Liver (tissue), 8 donors: ENCODE measurements at regions not wholly inside any gene's neighbourhood (a gene's known extent, or its start where the extent isn't known, plus 50 kb on each side); places are given as distances from the start of the nearest gene placed in this dataset.

Source experiments
- DNase-seq: peaks from one replicate; pipeline ENCODE4 v3.0.0-alpha.2; 2017; ENCODE audit warnings: low spot score
- H3K27ac ChIP-seq, 2 donors: one replicate each; pipeline ENCODE4 v1.7.0; 2013; ENCODE audit warnings: inconsistent platforms in 2 of 2, low read length in 2 of 2, control low read depth in 1 of 2, low read depth in 1 of 2, mild to moderate bottlenecking in 1 of 2
- H3K27me3 ChIP-seq, 4 donors: one replicate each; pipeline versions ENCODE4 v1.6.1 to v1.7.0; 2013; ENCODE audit warnings: low read length in 3 of 4, inconsistent platforms in 1 of 4, mild to moderate bottlenecking in 1 of 4, moderate library complexity in 1 of 4; ENCODE audit not compliant: control insufficient read depth in 4 of 4, insufficient read depth in 4 of 4
- H3K36me3 ChIP-seq, 4 donors: one replicate each; pipeline versions ENCODE4 v1.6.1 to v1.7.0; 2013; ENCODE audit warnings: low read length in 3 of 4, mild to moderate bottlenecking in 3 of 4, low read depth in 1 of 4, moderate library complexity in 1 of 4; ENCODE audit not compliant: control insufficient read depth in 4 of 4, insufficient read depth in 3 of 4
- H3K4me1 ChIP-seq, 4 donors: one replicate each; pipeline versions ENCODE4 v1.6.1 to v1.7.0; 2013; ENCODE audit warnings: low read length in 3 of 4, mild to moderate bottlenecking in 3 of 4, moderate library complexity in 1 of 4; ENCODE audit not compliant: control insufficient read depth in 4 of 4, insufficient read depth in 4 of 4
- H3K4me3 ChIP-seq, 3 donors: one replicate each; pipeline versions ENCODE4 v1.6.1 to v1.7.0; 2013; ENCODE audit warnings: low read length in 3 of 3, control low read depth in 1 of 3, low read depth in 1 of 3, mild to moderate bottlenecking in 1 of 3
- H3K9ac ChIP-seq, 2 donors: one replicate each; pipeline ENCODE4 v1.7.0; 2013; ENCODE audit warnings: low read length in 2 of 2, mild to moderate bottlenecking in 2 of 2, moderate library complexity in 2 of 2, control low read depth in 1 of 2, low read depth in 1 of 2
- H3K9me3 ChIP-seq, 4 donors: one replicate each; pipeline versions ENCODE4 v1.6.1 to v1.7.0; 2013; ENCODE audit warnings: low read length in 3 of 4; ENCODE audit not compliant: control insufficient read depth in 4 of 4
- ATF3 ChIP-seq: IDR thresholded peaks from 2 replicates; pipeline ENCODE4 v1.6.1; 2016; ENCODE audit warnings: antibody characterized with exemption
- CTCF ChIP-seq: fragments of 150-350 bp; IDR thresholded peaks from 2 replicates; pipeline ENCODE4 v1.5.1; 2017; ENCODE audit warnings: improper control_type of control experiment, low read depth, low read length; ENCODE audit not compliant: missing input control
- EGR1 ChIP-seq, 2 donors: IDR thresholded peaks; 2 replicates each; pipeline ENCODE4 v1.6.1; 2016 to 2018; ENCODE audit warnings: antibody characterized with exemption in 2 of 2, low read depth in 2 of 2
- FOXA1 ChIP-seq: IDR thresholded peaks from 2 replicates; pipeline ENCODE4 v1.6.1; 2016; ENCODE audit warnings: antibody characterized with exemption
- FOXA2 ChIP-seq: IDR thresholded peaks from 2 replicates; pipeline ENCODE4 v1.6.1; 2016; ENCODE audit warnings: antibody characterized with exemption
- HNF4G ChIP-seq: IDR thresholded peaks from 2 replicates; pipeline ENCODE4 v1.6.1; 2016; ENCODE audit warnings: antibody characterized with exemption
- JUND ChIP-seq, 2 donors: IDR thresholded peaks; 2 replicates each; pipeline ENCODE4 v1.6.1; 2016; ENCODE audit warnings: antibody characterized with exemption in 2 of 2
- MAX ChIP-seq: IDR thresholded peaks from 2 replicates; pipeline ENCODE4 v1.6.1; 2016; ENCODE audit warnings: antibody characterized with exemption
- NR2F2 ChIP-seq: IDR thresholded peaks from 2 replicates; pipeline ENCODE4 v1.6.1; 2016; ENCODE audit warnings: antibody characterized with exemption
- RAD21 ChIP-seq, 2 donors: IDR thresholded peaks; 2 replicates each; pipeline ENCODE4 v1.6.1; 2016; ENCODE audit warnings: antibody characterized with exemption in 2 of 2, mild to moderate bottlenecking in 2 of 2
- REST ChIP-seq: IDR thresholded peaks from 2 replicates; pipeline ENCODE4 v1.6.1; 2016; ENCODE audit warnings: antibody characterized with exemption, mild to moderate bottlenecking
- RXRA ChIP-seq, 2 donors: IDR thresholded peaks; 2 replicates each; pipeline ENCODE4 v1.6.1; 2017 to 2018; ENCODE audit warnings: antibody characterized with exemption in 2 of 2, mild to moderate bottlenecking in 1 of 2
- SP1 ChIP-seq: IDR thresholded peaks from 2 replicates; pipeline ENCODE4 v1.6.1; 2018; ENCODE audit warnings: antibody characterized with exemption, mild to moderate bottlenecking
- TAF1 ChIP-seq: conservative IDR thresholded peaks from 2 replicates; pipeline ENCODE4 v1.6.1; 2016; ENCODE audit warnings: antibody characterized with exemption, mild to moderate bottlenecking
- YY1 ChIP-seq: IDR thresholded peaks from 2 replicates; pipeline ENCODE4 v1.6.1; 2016; ENCODE audit warnings: antibody characterized with exemption, mild to moderate bottlenecking
- ZBTB33 ChIP-seq: IDR thresholded peaks from 2 replicates; pipeline ENCODE4 v1.6.1; 2016; ENCODE audit warnings: antibody characterized with exemption
- WGBS: extraction: QIAGEN DNeasy Blood & Tissue Kit; methylation state at CpG from one replicate; pipeline ENCODE4 v1.1.7; 2013; 5-methylcytosine and 5-hydroxymethylcytosine counted together
- donor health status: healthy.
- donor health status: healthy.
- donor health status: healthy.
- donor health status: healthy.
- donor health status: healthy.

- DNase-seq: no peak
- H3K9ac ChIP-seq: no peak overlapping the region
- no peak overlapping the region for H3K27ac ChIP-seq
- WGBS: 43% methylated on average over 1 of the region's 1 CpG
- H3K36me3 ChIP-seq: no peaks in the 10 kb centered on the region
- H3K27me3 ChIP-seq: peaks cover 0 to 2% (median 0%) of the 10 kb centered on the region in 4 donors
- no peaks in the 10 kb centered on the region for H3K9me3 ChIP-seq
- TF ChIP-seq TAF1: no peak
- no peak for TF ChIP-seq NR2F2
- TF ChIP-seq RXRA (IDR thresholded peaks at IDR 0.05): no peak
- TF ChIP-seq REST: no peak
- no peak for TF ChIP-seq ZBTB33
- TF ChIP-seq FOXA2: no peak
- H3K4me3 ChIP-seq: no peak overlapping the region
- H3K4me1 ChIP-seq: no peaks in the 10 kb centered on the region
Measured at GRCh38 chr9:29800821-29801220, 2227.5 kb upstream of the C9orf72 start.

- DNase-seq: no peak
- 55% methylated on average over 3 of the region's 3 CpGs for WGBS
- H3K9ac ChIP-seq: no peak overlapping the region
- H3K9me3 ChIP-seq: no peaks in the 10 kb centered on the region
- no peak overlapping the region for H3K4me3 ChIP-seq
- H3K27ac ChIP-seq: no peak overlapping the region
- H3K27me3 ChIP-seq: peaks cover 0 to 2% (median 0%) of the 10 kb centered on the region in 4 donors
- TF ChIP-seq REST (no peak), JUND (IDR thresholded peaks at IDR 0.05) (no peak), MAX (no peak), SP1 (no peak), ATF3 (no peak), RAD21 (IDR thresholded peaks at IDR 0.05) (no peak), RXRA (IDR thresholded peaks at IDR 0.05) (no peak), FOXA2 (no peak), ZBTB33 (no peak), YY1 (no peak), TAF1 (no peak), CTCF (no peak), EGR1 (IDR thresholded peaks at IDR 0.05; ENCODE audit: low read depth in 2 of 2) (no peak), NR2F2 (no peak), FOXA1 (no peak), HNF4G (no peak)
- no peaks in the 10 kb centered on the region for H3K4me1 ChIP-seq
- no peaks in the 10 kb centered on the region for H3K36me3 ChIP-seq
Measured at GRCh38 chr9:29802454-29802853, 2229.2 kb upstream of the C9orf72 start.
